GM23248 (cell line): ENCODE measurements at regions not wholly inside any gene's neighbourhood (a gene's known extent, or its start where the extent isn't known, plus 50 kb on each side); places are given as distances from the start of the nearest gene placed in this dataset.

Experiments used
- DNase-seq: peaks from one replicate; pipeline ENCODE4 v3.0.0-alpha.2; 2015
- H2AFZ ChIP-seq: fragments of 200-600 bp; sonication (generic); 2 replicates; pipeline ENCODE4 v1.6.1; 2016; ENCODE audit warnings: antibody characterized with exemption
- H3F3A ChIP-seq: fragments of 200-600 bp; sonication (generic); 2 replicates; pipeline ENCODE4 v1.6.1; 2016; ENCODE audit warnings: mild to moderate bottlenecking, antibody characterized with exemption, mixed run types; ENCODE audit not compliant: insufficient read depth
- H3K27ac ChIP-seq: fragments of 200-600 bp; sonication (generic); 2 replicates; pipeline ENCODE4 v1.5.1; 2016; ENCODE audit warnings: mild to moderate bottlenecking
- H3K27me3 ChIP-seq: fragments of 200-600 bp; sonication (generic); replicated peaks from 2 replicates; pipeline ENCODE4 v1.6.1; 2016; ENCODE audit warnings: mild to moderate bottlenecking; ENCODE audit not compliant: insufficient read depth
- H3K36me3 ChIP-seq: fragments of 200-600 bp; sonication (generic); 2 replicates; pipeline ENCODE4 v1.6.1; 2016; ENCODE audit warnings: low read depth, mild to moderate bottlenecking
- H3K4me1 ChIP-seq: fragments of 200-600 bp; sonication (generic); 2 replicates; pipeline ENCODE4 v1.6.1; 2016; ENCODE audit warnings: mild to moderate bottlenecking; ENCODE audit not compliant: insufficient read depth
- H3K4me2 ChIP-seq: fragments of 200-600 bp; sonication (generic); one replicate; pipeline ENCODE4 v1.6.1; 2016; ENCODE audit warnings: mild to moderate bottlenecking; ENCODE audit not compliant: unreplicated experiment
- H3K4me3 ChIP-seq: fragments of 200-600 bp; sonication (generic); 2 replicates; pipeline ENCODE4 v1.5.1; 2016; ENCODE audit warnings: mild to moderate bottlenecking
- H3K79me2 ChIP-seq: fragments of 200-600 bp; sonication (generic); 2 replicates; pipeline ENCODE4 v1.6.1; 2016; ENCODE audit warnings: mild to moderate bottlenecking; ENCODE audit not compliant: insufficient read depth
- H3K9ac ChIP-seq: fragments of 200-600 bp; sonication (generic); 2 replicates; pipeline ENCODE4 v1.6.1; 2016; ENCODE audit warnings: mild to moderate bottlenecking
- H3K9me2 ChIP-seq: fragments of 200-600 bp; sonication (generic); 2 replicates; pipeline ENCODE4 v1.6.1; 2016; ENCODE audit warnings: mixed run types, mild to moderate bottlenecking, moderate library complexity; ENCODE audit not compliant: insufficient read depth
- H3K9me3 ChIP-seq: fragments of 200-600 bp; sonication (generic); one replicate; pipeline ENCODE4 v1.6.1; 2017; ENCODE audit warnings: low read depth
- H4K20me1 ChIP-seq: fragments of 200-600 bp; sonication (generic); 2 replicates; pipeline ENCODE4 v1.6.0; 2016; ENCODE audit not compliant: insufficient read depth
- EZH2 ChIP-seq: fragments of 200-600 bp; sonication (generic); IDR thresholded peaks from 2 replicates; pipeline ENCODE4 v1.6.1; 2018; ENCODE audit warnings: antibody characterized with exemption, mild to moderate bottlenecking; ENCODE audit not compliant: insufficient read depth, poor library complexity, severe bottlenecking
- EZH2phosphoT487 ChIP-seq: fragments of 200-600 bp; sonication (generic); IDR thresholded peaks from 2 replicates; pipeline ENCODE4 v1.6.1; 2018; ENCODE audit warnings: antibody characterized with exemption, moderate library complexity, mild to moderate bottlenecking, low read depth; ENCODE audit not compliant: insufficient read depth
- WGBS, 2 experiments: methylation state at CpG; one replicate each; pipeline ENCODE4 v1.1.6; 2015 to 2017; ENCODE audit warnings: low lambda C conversion rate in 2 of 2, low coverage in 1 of 2; ENCODE audit errors: missing lambda C conversion rate in 2 of 2; 5-methylcytosine and 5-hydroxymethylcytosine counted together
- in situ Hi-C: fragments of 300-500 bp; cut with MboI; formaldehyde crosslinking; loops from 2 replicates; pipeline ENCODE4 v1.15.0; 2020

GRCh38 chr6:102405860-102406259 lies 1012.4 kb downstream of the GRIK2 start:
- in situ Hi-C loops: no loop called here
- Histone ChIP-seq H3K79me2 (no peaks in the 10 kb centered on the region), H3K4me3 (no peak overlapping the region), H3K9ac (no peak overlapping the region), H3K9me3 (no peaks in the 10 kb centered on the region), H4K20me1 (no peaks in the 10 kb centered on the region), H3F3A (no peaks in the 10 kb centered on the region), H3K4me2 (no peak overlapping the region), H3K27me3 (no peaks in the 10 kb centered on the region), H3K4me1 (no peaks in the 10 kb centered on the region), H2AFZ (no peak overlapping the region), H3K36me3 (no peaks in the 10 kb centered on the region), H3K27ac (no peak overlapping the region), H3K9me2 (no peaks in the 10 kb centered on the region)
- TF ChIP-seq EZH2 (no peak), EZH2phosphoT487 (no peak)
- WGBS, 2 experiments: 44 to 45% methylated on average over 1 of the region's 1 CpG
- DNase-seq: no peak

DNA sequence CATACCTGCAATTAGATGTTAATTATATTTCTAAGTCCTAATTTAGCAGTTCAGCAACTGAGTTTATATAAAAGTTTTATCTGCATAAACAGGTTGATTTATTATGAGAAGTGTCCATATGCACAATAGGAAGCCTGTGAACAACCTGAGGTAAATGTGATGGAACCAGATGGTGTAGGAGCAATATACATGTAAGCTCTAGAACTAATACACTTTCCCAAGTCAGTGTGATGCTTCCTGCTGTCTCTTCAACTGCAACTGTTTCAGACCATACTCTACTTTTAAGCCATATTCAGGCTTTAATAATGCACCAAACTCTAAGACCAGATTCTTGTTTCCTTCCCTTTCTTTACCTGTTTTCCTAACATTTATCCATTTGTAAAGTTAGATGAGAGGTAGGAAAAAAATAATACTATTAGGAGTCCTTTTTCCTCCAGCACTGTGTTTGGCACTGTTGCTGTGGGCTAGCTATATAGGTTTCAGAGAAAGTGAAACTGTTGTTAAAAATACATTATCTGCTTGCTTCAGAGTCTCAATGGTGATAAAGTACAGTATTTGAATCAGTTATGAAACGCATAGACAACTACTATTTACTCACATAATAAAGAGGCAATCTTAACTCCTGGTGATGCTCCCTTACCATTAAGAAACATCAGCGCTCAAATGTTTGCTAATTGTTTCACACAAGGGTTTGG lies 1009.3 kb downstream of the GRIK2 start:
- no peaks in the 10 kb centered on the region for H3K27me3 ChIP-seq
- in situ Hi-C loops: no loop called here
- no peak overlapping the region for H3K27ac ChIP-seq
- H2AFZ ChIP-seq: no peak overlapping the region
- H3K4me1 ChIP-seq: no peaks in the 10 kb centered on the region
- H3K79me2 ChIP-seq: no peaks in the 10 kb centered on the region
- no peaks in the 10 kb centered on the region for H3K36me3 ChIP-seq
- no peaks in the 10 kb centered on the region for H4K20me1 ChIP-seq
- no peaks in the 10 kb centered on the region for H3F3A ChIP-seq
- no peak overlapping the region for H3K4me2 ChIP-seq
- WGBS, 2 experiments: 25 to 27% methylated on average over 2 of the region's 2 CpGs
- H3K9me3 ChIP-seq: no peaks in the 10 kb centered on the region
- H3K9ac ChIP-seq: no peak overlapping the region
- H3K9me2 ChIP-seq: no peaks in the 10 kb centered on the region
- no peak overlapping the region for H3K4me3 ChIP-seq
- no peak for TF ChIP-seq EZH2phosphoT487
- TF ChIP-seq EZH2: no peak
- no peak for DNase-seq

DNA sequence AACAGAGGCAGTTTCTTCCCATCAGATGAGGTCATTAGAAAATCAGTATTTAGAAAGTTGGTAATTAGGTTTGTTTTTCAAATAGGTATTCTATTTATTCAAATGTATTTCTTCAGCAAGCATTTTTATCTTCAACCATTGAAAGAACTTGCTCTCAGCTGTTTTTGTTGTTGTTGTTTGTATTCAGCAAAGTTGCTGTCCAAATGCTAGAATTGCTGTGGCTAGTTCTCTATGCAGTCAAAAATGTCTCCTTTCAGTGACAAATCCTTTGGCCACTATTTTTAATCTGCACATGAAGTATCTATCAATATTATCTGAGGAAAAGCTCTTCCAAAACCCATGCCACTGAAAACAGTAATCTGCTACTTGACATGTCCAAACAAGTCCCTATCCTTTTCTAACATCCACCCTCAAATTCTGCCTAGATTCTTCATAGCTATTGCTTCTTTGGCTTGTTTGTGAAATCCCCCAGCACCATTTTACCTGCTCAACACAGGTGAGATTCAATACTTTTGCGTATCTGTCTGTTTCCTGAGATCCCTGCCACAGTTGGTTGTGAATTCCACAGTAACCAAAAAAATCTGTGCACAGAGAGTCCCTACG lies 1005.4 kb downstream of the GRIK2 start:
- 0% methylated on average over 2 of the region's 2 CpGs for WGBS, 2 experiments
- Histone ChIP-seq H3K9me2 (no peaks in the 10 kb centered on the region), H3K36me3 (no peaks in the 10 kb centered on the region), H3K27ac (no peak overlapping the region), H2AFZ (no peak overlapping the region), H3K4me2 (no peak overlapping the region), H3F3A (no peaks in the 10 kb centered on the region), H3K4me1 (no peaks in the 10 kb centered on the region), H3K4me3 (no peak overlapping the region), H3K9me3 (no peaks in the 10 kb centered on the region), H3K79me2 (no peaks in the 10 kb centered on the region), H3K27me3 (no peaks in the 10 kb centered on the region), H4K20me1 (no peaks in the 10 kb centered on the region), H3K9ac (no peak overlapping the region)
- no peak for TF ChIP-seq EZH2
- no peak for TF ChIP-seq EZH2phosphoT487
- DNase-seq: no peak
- in situ Hi-C loops: no loop called here

DNA sequence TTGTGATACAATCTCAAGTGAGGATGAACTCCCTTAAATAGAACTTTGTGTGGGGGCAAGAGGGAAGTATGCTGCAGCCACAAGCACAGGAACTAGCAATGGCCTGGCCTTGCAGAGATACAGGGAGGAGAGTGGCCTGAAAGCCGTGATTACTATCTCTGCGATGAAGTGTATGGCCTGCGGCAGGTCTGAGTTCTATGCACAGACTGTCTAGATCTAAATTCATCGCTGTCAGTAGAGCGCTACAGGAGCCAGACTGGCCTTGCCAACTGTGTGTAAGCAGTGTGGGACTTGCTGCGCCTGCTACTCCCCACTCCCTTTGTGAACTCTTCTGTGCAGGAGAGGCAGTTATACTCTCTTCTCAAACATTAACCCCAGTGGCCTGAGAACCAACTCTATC lies 997.0 kb downstream of the GRIK2 start:
- no peaks in the 10 kb centered on the region for H3K27me3 ChIP-seq
- in situ Hi-C loops: no loop called here
- H3K9ac ChIP-seq: no peak overlapping the region
- H2AFZ ChIP-seq: no peak overlapping the region
- no peaks in the 10 kb centered on the region for H3K4me1 ChIP-seq
- no peaks in the 10 kb centered on the region for H3K9me3 ChIP-seq
- no peaks in the 10 kb centered on the region for H3K79me2 ChIP-seq
- H3K4me2 ChIP-seq: no peak overlapping the region
- H3F3A ChIP-seq: no peaks in the 10 kb centered on the region
- H3K9me2 ChIP-seq: no peaks in the 10 kb centered on the region
- no peak overlapping the region for H3K27ac ChIP-seq
- no peak for DNase-seq
- no peaks in the 10 kb centered on the region for H3K36me3 ChIP-seq
- no peaks in the 10 kb centered on the region for H4K20me1 ChIP-seq
- TF ChIP-seq EZH2: no peak
- no peak for TF ChIP-seq EZH2phosphoT487
- WGBS, 2 experiments: 55 to 68% methylated on average over 6 of the region's 6 CpGs
- no peak overlapping the region for H3K4me3 ChIP-seq

DNA sequence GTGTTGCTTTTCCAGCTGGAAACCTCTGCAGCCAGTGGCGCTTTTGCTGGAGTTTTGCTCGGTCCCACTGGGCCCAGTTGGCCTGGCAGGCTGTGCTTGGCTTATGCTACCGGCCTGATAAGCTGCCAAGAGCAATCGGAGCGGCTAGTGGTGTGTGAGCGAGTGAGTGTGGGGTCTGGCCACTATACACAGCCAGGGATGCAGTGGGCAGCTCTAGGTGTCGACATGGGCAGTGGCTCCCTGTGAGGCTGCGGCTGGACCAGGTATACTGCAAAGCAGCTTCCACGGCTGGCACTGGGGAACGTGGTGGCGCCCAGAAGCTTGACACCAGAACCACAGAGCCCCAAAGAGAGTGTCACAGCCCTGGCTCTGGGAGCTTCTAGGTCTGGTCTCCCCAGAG lies 996.5 kb downstream of the GRIK2 start:
- WGBS, 2 experiments: 22 to 36% methylated on average over 11 of the region's 11 CpGs
- TF ChIP-seq EZH2: no peak
- TF ChIP-seq EZH2phosphoT487: no peak

More for the DNA sequence above, 996.5 kb downstream of the GRIK2 start:
- Histone ChIP-seq H3K4me1 (no peaks in the 10 kb centered on the region), H3K27me3 (no peaks in the 10 kb centered on the region), H3K9ac (no peak overlapping the region), H2AFZ (no peak overlapping the region), H3K79me2 (no peaks in the 10 kb centered on the region), H3K4me3 (no peak overlapping the region), H3K9me3 (no peaks in the 10 kb centered on the region), H3F3A (no peaks in the 10 kb centered on the region), H3K9me2 (no peaks in the 10 kb centered on the region), H3K4me2 (no peak overlapping the region), H4K20me1 (no peaks in the 10 kb centered on the region), H3K36me3 (no peaks in the 10 kb centered on the region), H3K27ac (no peak overlapping the region)
- no peak for DNase-seq
- in situ Hi-C loops: no loop called here
